ENCODE measurements at regions not wholly inside any gene's neighbourhood (a gene's known extent, or its start where the extent isn't known, plus 50 kb on each side); places are given as distances from the start of the nearest gene placed in this dataset.
"Not testable (repeated sequence)": the region's sequence is repeated elsewhere in the genome, so short reads cannot be mapped to it uniquely, and the experiment has no call there.

- DNase-seq, result no peak
Observed at GRCh38 chr7:152501506-152501905, 65.7 kb upstream of the KMT2C start.

- not testable (repeated sequence) for DNase-seq
Observed at GRCh38 chr7:152499969-152500368, 64.2 kb upstream of the KMT2C start.

DNA sequence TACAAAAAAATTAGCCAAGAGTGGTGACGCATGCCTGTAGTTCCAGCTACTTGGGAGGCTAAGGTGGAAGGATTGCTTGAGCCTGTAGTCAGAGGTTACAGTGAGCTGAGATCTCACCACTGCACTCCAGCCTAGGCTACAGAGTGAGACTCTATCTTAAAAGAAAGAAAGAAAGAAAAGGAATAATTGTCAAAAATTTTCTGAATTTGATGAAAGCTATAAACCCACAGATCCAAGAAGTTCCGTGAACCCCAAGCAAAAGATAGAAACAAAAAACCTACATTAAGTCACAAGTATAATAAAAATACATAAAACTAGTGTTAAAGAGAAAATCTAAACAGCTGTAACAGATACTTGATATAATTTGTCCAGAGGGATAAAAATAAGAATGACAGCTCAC, 60.1 kb upstream of the KMT2C start:
- no peak for DNase-seq

- DNase-seq, result no peak
Observed at GRCh38 chr7:152492952-152493351, 57.1 kb upstream of the KMT2C start.

GRCh38 chr7:152489044-152489443, 53.2 kb upstream of the KMT2C start:
- no peak for DNase-seq

GRCh38 chr7:152486968-152487367, 51.2 kb upstream of the KMT2C start:
- no peak for DNase-seq

DNA sequence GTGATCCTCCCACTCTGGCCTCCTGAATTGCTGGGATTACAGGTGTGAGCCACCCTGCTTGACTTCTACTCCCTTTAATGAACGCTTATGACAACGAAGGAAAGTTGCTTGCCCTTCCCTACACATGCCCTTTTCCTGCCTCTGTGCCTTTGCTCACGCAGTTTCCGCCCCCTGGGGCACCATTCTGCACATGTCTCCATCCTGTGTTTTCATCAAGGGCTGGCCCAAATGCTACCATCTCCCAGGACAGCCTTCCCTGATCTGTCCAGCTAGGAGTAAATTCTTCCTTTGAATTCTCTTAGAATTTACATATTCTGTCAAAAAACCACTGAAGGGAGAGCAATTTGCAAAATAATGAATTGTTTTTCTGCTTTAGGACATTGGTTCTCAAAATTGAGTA, 50.0 kb upstream of the KMT2C start:
- DNase-seq, result no peak

Measured in activated naive CD4-positive, alpha-beta T cell treated with Interleukin-2 at 50 U/mL for 16 hours (primary cell).